ENCODE measurements at regions not wholly inside any gene's neighbourhood (a gene's known extent, or its start where the extent isn't known, plus 50 kb on each side); places are given as distances from the start of the nearest gene placed in this dataset.

- no peak overlapping the region for H3K56ac ChIP-seq (ENCODE audit: insufficient read length, low read depth, low read length)
- Mint-ChIP-seq H3K9me3 (no peaks in the 10 kb centered on the region; a peak in 1 of 5 replicates), H3K4me1 (peaks cover 8 to 15% of the 10 kb centered on the region in 2 experiments), H3K36me3 (ENCODE audit: insufficient read depth in 1 of 3, low read depth in 3 of 3) (no peaks in the 10 kb centered on the region; a peak in 1 of 7 replicates), H3K27ac (peak overlapping the region in 1 of 3 experiments; percentile 30; a peak in 1 of 7 replicates), H3K27me3 (ENCODE audit: low read depth) (peaks cover 2% of the 10 kb centered on the region; the same call in 1 of the 2 replicates), H3K4me3 (no peak overlapping the region)
- H3K27me3 ChIP-seq (ENCODE audit: insufficient read depth, low read length) = no peaks in the 10 kb centered on the region
- no peak overlapping the region for H3K23ac ChIP-seq (ENCODE audit: insufficient read length, low read depth, low read length)
- H4K5ac ChIP-seq (ENCODE audit: insufficient read length, low read depth, low read length) = no peak overlapping the region
- no peaks in the 10 kb centered on the region for H3K79me1 ChIP-seq (ENCODE audit: insufficient read depth, low read depth, low read length, poor library complexity, severe bottlenecking)
- H3K23me2 ChIP-seq (ENCODE audit: insufficient read length, low read depth, low read length, poor library complexity, severe bottlenecking) = no peaks in the 10 kb centered on the region
- no peak overlapping the region for H3K4ac ChIP-seq (ENCODE audit: low read depth, low read length)
- H2AK5ac ChIP-seq (ENCODE audit: insufficient read length, low read length) = no peak overlapping the region
- H2BK12ac ChIP-seq (ENCODE audit: insufficient read length, low read depth, low read length) = no peak overlapping the region
- no peak overlapping the region for H2AFZ ChIP-seq (ENCODE audit: low read length)
- no peak overlapping the region; the same call in 1 of the 2 replicates for H2BK15ac ChIP-seq (ENCODE audit: low read depth, low read length)
- H3K4me2 ChIP-seq (ENCODE audit: insufficient read depth, insufficient read length, low read length) = no peak overlapping the region
- H3K14ac ChIP-seq (ENCODE audit: insufficient read depth, low read length) = no peak overlapping the region
- H3K18ac ChIP-seq (ENCODE audit: insufficient read length, low read depth, low read length) = no peak overlapping the region
- no peak overlapping the region for H3T11ph ChIP-seq (ENCODE audit: low read length)
- DNase-seq = no peak
- no peak overlapping the region for H2BK120ac ChIP-seq (ENCODE audit: low read depth, low read length, poor library complexity, severe bottlenecking)
- H4K8ac ChIP-seq (replicated peaks; ENCODE audit: insufficient read length, low read depth, low read length) = no peak overlapping the region
- WGBS (ENCODE audit: extremely low coverage, insufficient read length, low lambda C conversion rate) = no CpG with 5 or more reads among the region's 1 CpG
- H3K4me1 ChIP-seq (ENCODE audit: insufficient read depth, low read length) = peaks cover 3% of the 10 kb centered on the region; the same call in 1 of the 2 replicates
- TF ChIP-seq, protein P1, sequence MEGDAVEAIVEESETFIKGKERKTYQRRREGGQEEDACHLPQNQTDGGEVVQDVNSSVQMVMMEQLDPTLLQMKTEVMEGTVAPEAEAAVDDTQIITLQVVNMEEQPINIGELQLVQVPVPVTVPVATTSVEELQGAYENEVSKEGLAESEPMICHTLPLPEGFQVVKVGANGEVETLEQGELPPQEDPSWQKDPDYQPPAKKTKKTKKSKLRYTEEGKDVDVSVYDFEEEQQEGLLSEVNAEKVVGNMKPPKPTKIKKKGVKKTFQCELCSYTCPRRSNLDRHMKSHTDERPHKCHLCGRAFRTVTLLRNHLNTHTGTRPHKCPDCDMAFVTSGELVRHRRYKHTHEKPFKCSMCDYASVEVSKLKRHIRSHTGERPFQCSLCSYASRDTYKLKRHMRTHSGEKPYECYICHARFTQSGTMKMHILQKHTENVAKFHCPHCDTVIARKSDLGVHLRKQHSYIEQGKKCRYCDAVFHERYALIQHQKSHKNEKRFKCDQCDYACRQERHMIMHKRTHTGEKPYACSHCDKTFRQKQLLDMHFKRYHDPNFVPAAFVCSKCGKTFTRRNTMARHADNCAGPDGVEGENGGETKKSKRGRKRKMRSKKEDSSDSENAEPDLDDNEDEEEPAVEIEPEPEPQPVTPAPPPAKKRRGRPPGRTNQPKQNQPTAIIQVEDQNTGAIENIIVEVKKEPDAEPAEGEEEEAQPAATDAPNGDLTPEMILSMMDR (conservative IDR thresholded peaks at IDR 0.05) = no peak
- H3K27ac ChIP-seq (ENCODE audit: insufficient read length, low read depth, low read length) = no peak overlapping the region
- no peak overlapping the region for H4K91ac ChIP-seq (ENCODE audit: insufficient read length, low read depth, low read length)
- H3K9me3 ChIP-seq (ENCODE audit: control insufficient read depth, low read depth, low read length) = no peaks in the 10 kb centered on the region
- no peak overlapping the region for H2BK5ac ChIP-seq (ENCODE audit: insufficient read length, low read length)
- no peaks in the 10 kb centered on the region for H3K79me2 ChIP-seq (ENCODE audit: insufficient read depth, low read length)
- no peak overlapping the region for H2BK20ac ChIP-seq (ENCODE audit: low read depth, low read length, poor library complexity, severe bottlenecking)
- H3K9ac ChIP-seq (ENCODE audit: extremely low read depth, insufficient read length, low read length) = no peak overlapping the region
- H4K20me1 ChIP-seq (ENCODE audit: control insufficient read depth, insufficient read depth, insufficient read length) = no peaks in the 10 kb centered on the region
These were observed 525.3 kb upstream of the JARID2 start for GRCh38 chr6:14720411-14721102.
